HG02943 (cell line): ENCODE measurements at regions not wholly inside any gene's neighbourhood (a gene's known extent, or its start where the extent isn't known, plus 50 kb on each side); places are given as distances from the start of the nearest gene placed in this dataset.

Experiments used
- ATAC-seq: cut with Tn5 transposase; IDR thresholded peaks from one replicate; pipeline ENCODE4 v1.9.1; 2021; ENCODE audit warnings: mild to moderate bottlenecking, low read depth, moderate library complexity; ENCODE audit not compliant: unreplicated experiment

DNA sequence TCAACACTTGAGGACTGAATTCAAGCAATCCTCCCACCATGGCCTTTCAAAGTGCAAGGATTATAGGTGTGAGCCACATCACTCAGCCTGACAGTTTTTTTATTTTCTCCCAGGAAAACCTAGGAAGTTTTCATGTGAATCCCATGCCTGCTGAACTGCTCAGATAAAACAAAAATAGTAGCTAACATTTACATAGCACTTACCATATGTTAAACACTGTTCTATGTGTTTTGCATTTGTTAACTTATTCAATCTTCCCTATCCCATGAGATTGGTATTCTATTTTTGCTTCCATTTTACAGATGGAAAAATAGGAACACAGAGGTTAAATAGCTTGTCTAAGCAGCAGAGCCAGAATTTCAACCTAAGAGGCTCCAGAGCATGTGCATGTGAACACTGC lies 157.4 kb upstream of the KCTD1 start:
- ATAC-seq, result no peak

- ATAC-seq, result no peak
Measured at GRCh38 chr18:26703170-26703930, 155.0 kb upstream of the KCTD1 start.

- no peak for ATAC-seq
Measured at GRCh38 chr18:26702086-26702485, 153.7 kb upstream of the KCTD1 start.

GRCh38 chr18:26700728-26701127 lies 152.4 kb upstream of the KCTD1 start:
- ATAC-seq, result no peak

- ATAC-seq, result no peak
Measured at GRCh38 chr18:26700201-26700600, 151.8 kb upstream of the KCTD1 start.

GRCh38 chr18:26697186-26697884 lies 149.0 kb upstream of the KCTD1 start:
- ATAC-seq, result no peak

DNA sequence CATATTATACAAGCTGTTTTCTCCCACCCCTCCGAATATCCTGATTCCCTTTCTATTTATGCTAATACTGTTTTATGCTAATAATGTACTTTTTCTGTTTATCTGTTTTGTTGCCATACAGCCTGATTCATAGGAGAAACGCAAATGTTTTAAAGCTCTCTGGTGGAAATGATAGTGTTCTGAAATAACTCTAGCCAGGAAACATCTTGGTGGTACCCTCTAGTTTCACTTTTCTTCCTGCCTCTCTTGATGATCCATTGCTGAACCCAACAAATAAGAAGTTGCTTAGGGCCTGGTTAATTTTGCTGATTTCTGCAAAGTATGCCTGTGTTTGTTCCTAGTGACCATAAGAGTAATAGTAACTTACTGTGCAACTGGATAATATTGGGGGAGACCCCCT lies 148.4 kb upstream of the KCTD1 start:
- no peak for ATAC-seq

GRCh38 chr18:26696308-26696707 lies 148.0 kb upstream of the KCTD1 start:
- ATAC-seq, result no peak

- ATAC-seq, result no peak
Measured at GRCh38 chr18:26689226-26689879, 141.0 kb upstream of the KCTD1 start.

DNA sequence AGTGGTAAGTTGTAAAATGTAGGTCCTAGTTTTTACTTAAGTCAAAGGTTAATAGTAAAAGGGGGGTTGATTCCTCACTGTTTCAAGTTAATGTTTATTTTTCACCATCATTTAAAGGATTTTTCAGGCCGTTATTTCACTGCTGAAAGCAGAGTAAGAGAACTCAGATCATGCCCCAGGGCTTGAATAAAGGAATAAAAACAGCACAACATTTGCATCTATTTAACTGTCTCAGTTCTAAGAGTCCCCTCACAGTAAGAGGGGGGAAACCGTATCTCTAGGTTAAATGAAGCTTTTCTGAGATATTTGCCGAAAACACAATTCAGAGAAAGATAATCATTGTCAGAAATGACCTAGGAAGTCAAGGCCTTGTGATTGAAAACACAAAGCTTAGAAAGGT lies 138.2 kb upstream of the KCTD1 start:
- ATAC-seq, result no peak

GRCh38 chr18:26685438-26686157 lies 137.2 kb upstream of the KCTD1 start:
- ATAC-seq, result no peak

DNA sequence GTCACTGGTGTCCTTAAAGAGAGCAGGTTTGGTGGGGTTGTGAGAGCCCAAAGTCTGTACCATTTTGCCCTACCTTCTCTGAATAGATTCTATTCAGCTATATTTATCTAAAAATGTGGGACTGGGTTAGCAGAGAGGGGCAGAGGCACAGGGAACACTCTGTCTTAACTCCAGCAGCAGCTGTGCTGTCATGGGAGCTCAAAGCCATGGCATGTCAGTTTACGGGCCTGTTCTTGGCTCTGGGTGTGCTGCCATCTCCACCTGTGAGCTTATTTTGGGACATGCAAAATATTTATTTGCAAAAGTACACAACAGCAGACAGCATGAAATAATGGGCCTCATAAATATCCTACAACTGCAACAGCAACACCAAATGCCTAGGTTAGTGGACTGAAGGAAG lies 129.6 kb upstream of the KCTD1 start:
- ATAC-seq, result no peak

DNA sequence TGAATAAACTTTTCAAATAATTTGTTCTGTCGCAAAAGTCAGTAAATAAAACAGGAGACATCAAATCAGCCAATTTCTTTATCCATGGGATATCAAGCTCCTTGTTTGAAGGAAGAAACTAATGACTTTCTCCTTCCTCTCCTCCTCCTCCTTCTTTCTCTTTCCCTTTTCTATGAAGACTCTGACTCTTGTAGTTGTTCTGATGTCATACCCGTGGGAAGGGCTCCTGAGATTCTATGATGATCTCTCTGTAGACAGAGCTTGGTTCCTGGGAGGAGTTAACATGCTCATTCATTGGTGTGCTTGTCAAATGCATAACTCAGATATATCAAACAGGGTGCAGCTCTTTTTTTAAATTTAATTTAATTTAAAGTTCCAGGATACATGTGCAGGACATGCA lies 118.7 kb upstream of the KCTD1 start:
- ATAC-seq, result no peak

GRCh38 chr18:26662996-26663395 lies 114.6 kb upstream of the KCTD1 start:
- no peak for ATAC-seq

DNA sequence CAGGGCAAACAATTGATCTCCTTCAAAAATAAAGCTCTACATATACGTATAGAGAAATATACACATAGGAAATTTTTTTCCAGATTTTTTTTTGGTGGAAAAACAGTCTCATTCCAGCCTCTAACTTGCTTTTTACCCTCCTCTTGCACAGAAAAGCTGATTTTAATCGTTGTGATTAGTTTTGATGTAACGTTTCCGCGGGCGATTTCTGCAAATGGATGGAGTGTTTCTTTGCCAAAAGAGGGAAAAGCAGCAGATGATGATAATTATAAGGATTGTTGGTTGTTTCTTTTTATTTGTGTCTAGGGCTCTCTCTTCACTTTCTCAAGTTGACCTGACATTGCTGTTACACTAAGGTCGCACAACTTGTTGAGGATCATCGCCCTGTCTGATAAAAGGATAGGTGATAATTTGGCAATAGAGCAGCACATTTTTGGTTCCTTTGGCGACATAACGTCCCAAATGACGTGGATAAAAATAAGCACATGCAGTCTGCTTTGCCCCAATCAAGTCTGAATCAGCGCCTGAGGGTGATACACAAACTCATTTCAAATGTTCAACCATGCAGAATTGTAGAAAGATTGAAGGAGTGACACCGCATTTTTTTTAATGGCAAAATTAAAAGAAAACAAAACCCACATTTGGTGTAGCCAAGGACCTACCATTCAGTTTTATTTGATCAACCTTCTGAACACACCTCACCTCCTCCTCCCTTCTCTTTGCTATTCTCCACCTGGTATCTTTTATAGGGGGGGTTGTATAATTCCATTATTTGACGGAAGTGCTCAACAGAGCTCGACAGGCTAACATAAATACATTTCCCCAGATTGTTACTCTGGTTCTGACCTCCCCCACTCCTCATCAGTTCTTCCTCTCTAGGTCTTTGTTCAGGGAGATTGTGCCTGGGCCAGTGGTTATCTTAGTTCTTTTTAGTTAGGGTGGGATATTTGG lies 109.6 kb upstream of the KCTD1 start:
- ATAC-seq, result no peak

- no peak for ATAC-seq
Measured at GRCh38 chr18:26656944-26657536, 108.7 kb upstream of the KCTD1 start.

DNA sequence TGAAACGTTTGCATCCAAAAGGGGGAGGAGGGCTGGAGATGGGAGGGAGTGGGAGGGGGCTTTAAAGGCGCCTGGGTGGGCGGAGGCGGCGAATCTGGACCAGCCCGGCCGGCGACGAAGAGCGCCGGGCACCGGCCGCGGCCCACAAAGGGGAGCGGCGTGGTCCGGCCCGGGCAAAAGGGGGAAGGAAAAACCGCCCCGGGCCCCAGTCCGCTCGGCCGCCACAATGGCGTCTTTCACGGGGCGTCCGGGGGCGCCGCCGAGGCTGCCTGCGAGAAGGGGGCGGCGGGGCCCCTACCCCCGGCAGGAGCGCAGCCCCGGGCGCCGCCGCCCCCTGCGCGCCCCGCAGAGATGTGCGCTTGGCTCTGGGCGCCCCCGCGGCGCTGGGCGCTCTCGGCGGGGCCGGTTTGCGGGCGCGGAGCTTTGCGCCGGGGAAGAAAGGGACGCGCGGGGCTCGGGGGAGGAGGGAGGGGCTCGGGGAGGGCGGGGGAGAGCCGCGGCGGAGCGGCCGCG lies 108.1 kb upstream of the KCTD1 start:
- no peak for ATAC-seq

DNA sequence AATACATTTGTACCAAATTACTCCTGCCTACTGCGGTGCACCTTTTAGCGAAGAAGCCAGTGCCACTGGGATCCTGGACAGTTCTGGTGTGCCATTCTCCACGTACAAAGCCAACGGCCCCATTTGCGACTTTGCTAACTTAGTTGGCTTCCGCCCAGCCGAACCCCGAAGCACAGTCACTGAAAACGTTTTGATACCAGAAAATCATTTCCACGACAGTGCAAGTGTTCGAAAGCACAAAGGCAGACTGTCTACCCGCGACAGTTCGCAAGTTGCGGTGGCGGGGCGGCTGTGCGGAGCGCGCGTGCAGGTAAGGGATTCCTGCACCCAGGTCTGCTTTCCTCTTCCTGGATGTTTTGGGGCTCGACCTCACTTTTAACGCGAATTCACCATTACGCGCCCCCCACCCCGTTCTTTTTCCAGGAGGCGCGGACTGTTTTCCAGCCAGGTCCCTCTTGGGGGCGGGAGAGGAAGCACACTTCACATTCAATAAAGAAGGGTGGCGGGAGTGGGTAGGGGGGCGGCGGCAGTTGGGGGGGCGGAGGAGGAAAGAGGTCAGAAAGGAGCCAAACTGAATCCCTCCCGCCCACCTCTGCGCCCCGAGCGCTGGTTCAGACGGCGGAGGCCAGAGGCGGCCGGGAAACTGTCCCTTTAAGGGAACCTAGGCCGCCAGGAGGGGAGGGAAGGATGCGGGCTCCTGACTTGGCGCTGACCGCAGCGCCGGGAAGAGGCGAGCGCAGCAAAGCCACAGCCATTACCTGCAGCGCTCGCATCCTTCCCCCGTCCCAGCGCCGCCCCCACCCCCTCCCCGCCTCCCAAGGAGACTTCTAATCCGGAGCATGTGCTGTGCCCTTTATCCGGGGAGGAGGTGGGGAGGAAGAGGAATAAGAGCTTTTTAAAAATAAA lies 107.4 kb upstream of the KCTD1 start:
- no peak for ATAC-seq
